ENCODE measurements at regions not wholly inside any gene's neighbourhood (a gene's known extent, or its start where the extent isn't known, plus 50 kb on each side); places are given as distances from the start of the nearest gene placed in this dataset.

DNA sequence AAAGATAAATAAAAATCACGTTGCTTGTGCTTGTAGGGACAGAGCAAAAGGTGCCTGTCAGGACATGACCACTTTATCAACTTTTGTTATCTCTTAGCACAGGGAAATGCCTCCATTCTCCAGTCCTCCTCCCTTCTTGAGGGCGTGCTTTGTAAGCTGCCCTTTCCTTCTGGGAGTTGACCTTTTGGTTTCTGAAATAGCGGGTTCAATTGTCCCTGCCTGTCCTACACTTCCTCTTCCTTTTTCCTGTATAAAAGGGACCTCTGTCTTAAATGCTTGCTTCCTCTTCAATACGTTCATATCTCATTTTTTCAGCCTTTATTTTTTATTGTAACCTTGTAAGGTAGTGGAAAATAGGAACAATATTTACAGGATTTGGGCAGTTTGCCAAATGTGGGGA is 153.5 kb downstream of the SH3BGRL start (continued):
- no peak for TF ChIP-seq CHD1 (IDR thresholded peaks at IDR 0.05; ENCODE audit: low read depth, low read length)
- no peak for TF ChIP-seq RAD21 (IDR thresholded peaks at IDR 0.05 in 1 of 2, conservative IDR thresholded peaks at IDR 0.05 in 1 of 2; ENCODE audit: low read depth in 2 of 2, low read length in 2 of 2)
- no peak for TF ChIP-seq ASH2L (IDR thresholded peaks at IDR 0.05; ENCODE audit: low read length)
- TF ChIP-seq SP2 (IDR thresholded peaks at IDR 0.05; ENCODE audit: low read length), result no peak
